ENCODE measurements at regions not wholly inside any gene's neighbourhood (a gene's known extent, or its start where the extent isn't known, plus 50 kb on each side); places are given as distances from the start of the nearest gene placed in this dataset.

GRCh38 chr2:195555971-195556370, 101.1 kb upstream of the SLC39A10 start:
- TF ChIP-seq, protein P1, sequence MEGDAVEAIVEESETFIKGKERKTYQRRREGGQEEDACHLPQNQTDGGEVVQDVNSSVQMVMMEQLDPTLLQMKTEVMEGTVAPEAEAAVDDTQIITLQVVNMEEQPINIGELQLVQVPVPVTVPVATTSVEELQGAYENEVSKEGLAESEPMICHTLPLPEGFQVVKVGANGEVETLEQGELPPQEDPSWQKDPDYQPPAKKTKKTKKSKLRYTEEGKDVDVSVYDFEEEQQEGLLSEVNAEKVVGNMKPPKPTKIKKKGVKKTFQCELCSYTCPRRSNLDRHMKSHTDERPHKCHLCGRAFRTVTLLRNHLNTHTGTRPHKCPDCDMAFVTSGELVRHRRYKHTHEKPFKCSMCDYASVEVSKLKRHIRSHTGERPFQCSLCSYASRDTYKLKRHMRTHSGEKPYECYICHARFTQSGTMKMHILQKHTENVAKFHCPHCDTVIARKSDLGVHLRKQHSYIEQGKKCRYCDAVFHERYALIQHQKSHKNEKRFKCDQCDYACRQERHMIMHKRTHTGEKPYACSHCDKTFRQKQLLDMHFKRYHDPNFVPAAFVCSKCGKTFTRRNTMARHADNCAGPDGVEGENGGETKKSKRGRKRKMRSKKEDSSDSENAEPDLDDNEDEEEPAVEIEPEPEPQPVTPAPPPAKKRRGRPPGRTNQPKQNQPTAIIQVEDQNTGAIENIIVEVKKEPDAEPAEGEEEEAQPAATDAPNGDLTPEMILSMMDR (conservative IDR thresholded peaks at IDR 0.05), result no peak
- no peak for TF ChIP-seq EZH2 (IDR thresholded peaks at IDR 0.05; ENCODE audit: low read depth)

Measured in PC-9 (cell line).